Activated T-cell treated with anti-CD3 and anti-CD28 coated beads for 48 hours (primary cell): ENCODE measurements at regions not wholly inside any gene's neighbourhood (a gene's known extent, or its start where the extent isn't known, plus 50 kb on each side); places are given as distances from the start of the nearest gene placed in this dataset.

Source experiments
- DNase-seq: peaks from one replicate; pipeline ENCODE4 v3.0.0-alpha.2; 2020; ENCODE audit warnings: low read depth

GRCh38 chr11:128260398-128260797 is 327.0 kb downstream of the ETS1 start:
- no peak for DNase-seq

DNA sequence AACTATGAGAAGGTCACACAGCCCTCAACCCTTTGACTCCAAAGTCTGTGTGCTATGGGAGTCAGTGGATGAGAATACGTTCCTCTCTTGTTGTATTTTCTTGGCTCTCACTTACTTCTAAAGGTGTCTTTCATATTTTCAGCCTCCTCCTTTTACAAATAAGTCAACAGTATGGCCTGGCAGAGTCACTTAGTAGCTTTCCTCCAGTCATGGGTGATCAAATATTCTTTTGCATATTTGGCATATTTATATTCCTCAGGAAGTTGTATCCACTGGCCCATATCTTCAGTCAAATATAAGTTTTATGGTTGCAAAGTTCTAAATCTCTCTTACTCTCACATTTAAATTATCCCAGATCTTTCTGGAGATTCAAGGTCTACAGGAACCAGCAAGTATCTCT is 327.5 kb downstream of the ETS1 start:
- no peak for DNase-seq

- no peak for DNase-seq
Observed at GRCh38 chr11:128254941-128255340, 332.4 kb downstream of the ETS1 start.

GRCh38 chr11:128251140-128251539 is 336.2 kb downstream of the ETS1 start:
- no peak for DNase-seq

DNA sequence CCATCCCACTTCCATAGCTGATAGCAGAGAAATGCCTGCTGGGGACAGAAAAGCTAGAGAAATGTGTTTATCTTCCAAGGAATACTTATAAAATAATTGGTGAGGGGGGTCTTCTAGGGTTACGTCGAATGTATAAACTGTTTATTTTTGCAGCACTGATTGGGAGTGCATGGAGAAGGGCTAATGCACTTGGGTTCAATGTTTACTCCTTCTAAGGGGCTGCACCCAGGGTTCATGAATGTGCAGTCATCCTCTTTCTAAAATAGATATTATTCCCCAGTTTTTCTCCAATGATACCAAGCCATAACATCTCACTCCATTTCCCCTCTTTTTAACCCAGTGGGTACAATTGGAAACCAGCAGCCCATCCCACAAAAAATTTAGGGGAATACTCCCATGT is 336.9 kb downstream of the ETS1 start:
- DNase-seq = no peak

DNA sequence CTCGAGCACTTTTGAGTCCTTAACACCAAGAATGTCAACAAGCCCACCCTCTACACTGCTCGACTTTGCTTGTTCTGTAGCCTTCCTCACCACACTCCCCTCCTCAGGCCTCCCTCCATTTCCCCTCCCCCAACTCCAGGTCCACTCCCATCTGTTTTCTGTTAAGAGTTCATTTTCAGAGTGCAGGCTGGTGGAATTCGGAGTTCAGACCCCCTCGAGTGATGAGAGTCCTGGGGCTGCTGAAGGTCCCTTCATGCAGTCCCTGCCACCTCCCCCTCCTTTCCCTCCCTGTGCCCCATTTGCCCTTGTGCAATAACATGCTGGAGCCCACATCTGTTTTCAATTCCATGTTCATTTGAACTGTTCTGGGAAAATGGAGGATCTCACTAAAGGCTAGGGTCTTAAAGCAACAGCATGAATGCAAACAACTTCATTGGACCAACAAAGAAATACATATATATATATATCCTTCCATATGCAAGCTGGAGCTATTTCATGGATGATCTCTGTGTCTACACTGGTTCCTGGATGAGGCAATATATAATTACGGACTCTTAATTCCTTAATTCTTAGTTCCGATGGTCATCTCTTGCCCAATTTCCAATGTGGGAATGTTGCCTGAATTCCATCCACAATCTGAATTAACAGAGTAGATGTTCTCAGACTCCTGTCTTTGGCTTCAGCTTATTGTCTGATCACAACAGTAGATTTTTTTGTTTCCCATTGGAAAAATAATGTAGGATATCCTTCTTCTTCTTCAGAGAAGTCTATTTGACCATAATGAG is 340.4 kb downstream of the ETS1 start:
- DNase-seq = no peak

GRCh38 chr11:128246364-128246801 is 341.0 kb downstream of the ETS1 start:
- no peak for DNase-seq

DNA sequence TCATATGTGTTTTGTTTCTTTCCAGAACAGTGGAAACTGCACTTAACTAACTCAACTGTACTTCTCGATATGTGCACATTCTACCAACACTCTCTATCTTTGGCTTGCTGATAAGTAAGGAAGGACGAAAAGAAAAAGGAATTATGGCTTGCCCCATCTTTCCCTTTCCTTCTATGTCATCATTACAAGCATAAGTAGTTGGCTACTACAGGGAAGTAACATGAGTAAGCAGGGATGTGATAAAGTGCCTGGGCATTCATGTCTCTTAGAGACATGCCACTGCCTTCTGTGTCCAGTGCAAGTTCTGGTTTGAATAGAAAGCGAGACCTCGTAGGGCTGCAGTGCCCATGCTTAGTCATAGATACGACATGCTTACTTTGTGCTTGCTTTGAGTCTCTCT is 342.5 kb downstream of the ETS1 start:
- no peak for DNase-seq

- no peak for DNase-seq
Observed at GRCh38 chr11:128242451-128242850, 344.9 kb downstream of the ETS1 start.

DNA sequence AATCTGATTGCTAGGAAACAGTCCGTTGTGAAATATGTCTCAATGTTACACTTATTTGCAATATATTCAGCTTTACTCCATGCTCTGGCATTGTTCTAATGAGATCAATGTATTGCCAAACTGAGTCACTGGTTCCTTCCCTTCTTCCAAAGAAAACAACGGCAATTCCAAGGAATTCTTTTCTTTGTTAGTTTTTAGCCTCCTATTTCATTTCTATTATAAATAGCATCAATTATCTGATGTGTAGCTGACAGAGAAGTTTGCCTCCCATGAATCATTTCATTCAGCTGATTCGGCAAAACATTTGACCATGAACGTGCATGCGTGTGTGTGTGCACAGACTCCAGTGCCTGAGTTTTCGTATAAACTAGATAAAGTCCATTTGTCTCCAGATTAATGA is 346.8 kb downstream of the ETS1 start:
- DNase-seq = no peak

DNA sequence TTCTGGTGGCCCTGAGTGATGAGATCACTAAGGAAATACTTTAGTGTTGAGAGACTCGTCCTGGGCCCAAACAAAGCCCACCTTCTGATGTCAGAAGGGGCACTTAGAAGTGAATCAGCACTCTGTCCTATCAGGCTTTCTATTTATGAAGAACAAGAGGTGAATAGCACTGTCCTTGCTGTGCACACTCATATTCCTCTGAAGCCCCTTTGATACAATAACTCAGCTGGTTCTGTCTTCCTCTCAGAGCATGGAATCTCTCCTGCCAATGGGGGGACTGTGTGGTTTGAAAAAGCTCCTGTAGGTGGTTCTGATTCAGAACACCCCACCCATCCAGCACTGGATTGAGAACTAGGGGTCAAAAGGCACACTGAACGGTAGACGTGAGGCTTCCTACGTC is 348.1 kb downstream of the ETS1 start:
- DNase-seq = no peak

GRCh38 chr11:128238521-128239265 is 348.7 kb downstream of the ETS1 start:
- no peak for DNase-seq

DNA sequence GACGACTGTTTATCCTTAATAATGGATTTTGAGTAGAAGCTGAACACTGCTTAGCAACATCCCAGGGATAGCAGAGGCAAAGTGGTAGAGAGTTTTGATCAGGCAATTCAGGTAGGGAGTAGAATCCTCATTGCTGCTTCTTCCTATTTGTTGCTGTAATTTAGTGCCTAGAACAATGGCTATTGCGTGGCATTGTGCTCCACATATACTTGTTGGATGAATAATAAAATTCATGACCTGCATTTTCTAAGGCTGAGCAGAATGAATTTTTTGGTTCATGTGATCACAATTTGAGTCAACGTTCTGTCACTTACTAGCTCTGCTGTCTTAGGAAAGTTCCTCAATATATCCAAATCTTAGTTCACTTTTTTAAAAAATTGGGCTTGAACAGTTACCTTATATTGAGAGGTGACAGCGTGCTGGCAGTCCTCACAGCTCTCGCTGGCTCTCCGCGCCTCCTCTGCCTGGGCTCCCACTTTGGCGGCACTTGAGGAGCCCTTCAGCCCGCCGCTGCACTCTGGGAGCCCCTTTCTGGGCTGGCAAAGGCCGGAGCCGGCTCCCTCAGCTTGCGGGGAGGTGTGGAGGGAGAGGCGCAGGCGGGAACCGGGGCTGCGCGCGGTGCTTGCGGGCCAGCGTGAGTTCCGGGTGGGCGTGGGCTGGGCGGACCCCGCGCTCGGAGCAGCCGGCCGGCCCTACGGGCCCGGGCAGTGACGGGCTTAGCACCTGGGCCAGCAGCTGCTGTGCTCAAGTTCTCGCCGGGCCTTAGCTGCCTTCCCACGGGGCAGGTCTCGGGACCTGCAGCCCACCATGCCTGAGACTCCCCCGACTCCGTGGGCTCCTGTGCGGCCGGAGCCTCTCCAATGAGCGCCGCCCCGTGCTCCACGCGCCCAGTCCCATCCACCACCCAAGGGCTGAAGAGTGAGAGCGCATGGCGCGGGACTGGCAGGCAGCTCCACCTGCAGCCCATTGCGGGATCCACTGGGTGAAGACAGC is 350.6 kb downstream of the ETS1 start:
- DNase-seq = no peak

GRCh38 chr11:128235958-128236357 is 351.4 kb downstream of the ETS1 start:
- DNase-seq = no peak

DNA sequence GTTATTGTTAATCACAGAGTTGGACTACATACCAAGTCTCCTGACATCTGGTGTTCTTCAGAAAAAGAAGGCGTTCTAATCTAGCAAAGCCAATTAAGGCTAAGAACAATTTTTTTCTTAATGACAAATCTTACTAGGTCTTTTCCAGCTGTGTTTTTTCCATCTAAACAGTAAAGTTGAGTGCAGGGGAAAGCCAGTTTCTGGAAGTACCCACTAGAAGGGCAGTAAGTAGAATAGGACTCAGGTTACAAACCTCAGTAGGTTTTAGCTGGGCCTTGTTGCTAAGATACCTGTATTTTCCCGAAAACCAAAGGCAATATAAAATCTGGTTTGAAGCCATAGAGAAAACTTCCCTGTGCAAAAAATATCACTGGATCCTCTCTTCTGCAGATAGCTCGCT is 351.9 kb downstream of the ETS1 start:
- DNase-seq = no peak

DNA sequence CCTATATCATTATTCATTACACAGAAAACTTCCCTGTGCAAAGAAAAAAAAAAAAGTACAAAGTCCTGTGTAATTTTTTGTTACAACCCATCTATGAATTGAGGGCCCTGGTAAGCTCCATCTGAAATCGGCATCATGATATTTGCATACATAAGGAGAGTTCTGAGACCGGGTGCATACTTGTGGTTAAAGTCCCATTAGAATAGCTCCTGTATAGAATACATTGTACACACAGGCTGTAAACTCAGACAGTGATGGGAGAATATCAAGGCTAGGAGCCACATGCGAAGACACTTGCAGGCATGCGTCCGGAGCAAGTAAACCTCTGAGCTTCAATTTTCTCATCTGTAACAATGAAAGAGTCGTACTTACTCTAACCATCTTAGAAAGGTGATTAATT is 353.2 kb downstream of the ETS1 start:
- DNase-seq = no peak

DNA sequence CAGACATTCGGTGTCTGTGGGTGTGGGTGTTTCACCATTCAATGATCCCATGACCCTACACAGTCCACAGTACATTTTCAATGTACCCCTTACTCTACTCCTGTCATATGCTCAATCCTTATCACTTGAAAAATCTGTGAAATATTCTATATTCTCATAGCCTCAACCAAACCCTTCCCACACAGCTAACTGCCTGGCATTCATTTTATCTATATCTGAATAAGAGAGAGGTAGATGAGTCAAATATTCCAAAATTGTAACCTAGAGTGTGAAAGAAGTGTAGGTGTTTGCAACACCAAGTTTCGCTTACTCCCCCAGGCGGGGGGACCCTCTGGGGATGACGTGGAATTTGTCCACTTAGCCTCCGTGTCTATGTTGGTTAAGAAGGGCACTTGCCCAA is 354.8 kb downstream of the ETS1 start:
- peak; percentile 67 for DNase-seq

DNA sequence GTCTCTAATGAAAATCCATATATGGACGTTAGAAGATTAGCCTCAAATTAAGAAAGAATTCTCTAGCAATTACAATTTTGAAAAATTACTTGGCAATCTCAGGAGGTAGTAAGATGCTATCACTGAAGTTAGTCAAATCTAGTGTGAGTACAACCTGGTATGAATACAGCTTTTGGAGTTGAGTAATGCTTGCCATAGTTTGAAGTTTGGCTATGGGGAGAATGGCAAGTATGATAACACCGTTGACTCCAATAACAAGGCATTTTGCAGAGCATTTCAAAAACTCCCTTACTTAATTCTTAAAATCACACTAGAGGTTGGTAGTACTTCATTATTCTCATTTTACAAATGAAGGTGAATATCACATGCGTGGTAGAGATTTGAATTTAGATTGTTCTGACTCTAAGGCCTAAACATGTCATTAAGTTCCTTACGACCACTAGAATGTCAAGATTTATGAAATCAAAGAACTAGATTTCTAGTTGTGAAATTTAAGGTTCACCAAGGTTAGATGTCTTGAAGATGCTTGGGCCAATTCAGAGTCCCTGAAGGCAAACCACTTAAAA is 355.4 kb downstream of the ETS1 start:
- DNase-seq = no peak

GRCh38 chr11:128227466-128227865 is 359.9 kb downstream of the ETS1 start:
- no peak for DNase-seq

- peak; percentile 41 for DNase-seq
Observed at GRCh38 chr11:128226106-128226716, 361.1 kb downstream of the ETS1 start.

DNA sequence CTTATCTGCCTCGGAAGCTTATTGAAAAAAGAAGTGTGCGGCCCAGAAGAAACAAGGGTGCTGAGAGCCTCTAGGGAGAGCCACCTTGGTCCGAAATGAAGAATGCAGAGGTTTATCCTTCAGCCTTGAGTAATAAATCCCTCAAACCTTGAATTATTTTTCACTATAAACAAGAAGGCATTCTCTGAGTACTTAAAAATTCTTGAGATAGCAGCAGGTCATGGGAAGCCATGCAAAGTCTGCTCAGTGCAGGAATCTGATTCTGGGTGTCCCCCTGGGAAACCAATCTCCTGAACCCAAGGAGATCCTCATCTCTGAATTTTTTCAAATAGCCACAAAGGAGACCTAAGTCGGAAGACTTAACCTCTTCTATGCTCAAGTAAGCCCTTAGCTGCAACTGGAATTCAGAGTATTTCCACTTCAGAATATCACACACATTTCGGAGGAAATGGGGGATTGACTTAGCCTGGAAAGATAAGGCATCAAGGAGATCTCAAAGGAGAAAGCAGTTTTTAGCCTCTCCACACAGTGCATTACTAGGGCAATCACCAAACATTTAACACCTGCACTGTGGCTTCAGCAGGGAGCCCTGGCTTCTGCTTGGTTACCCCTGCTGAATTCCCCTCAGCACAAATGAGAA is 365.0 kb downstream of the ETS1 start:
- DNase-seq = no peak
